NCI-H1694 (cell line): ENCODE measurements at regions not wholly inside any gene's neighbourhood (a gene's known extent, or its start where the extent isn't known, plus 50 kb on each side); places are given as distances from the start of the nearest gene placed in this dataset.

Experiments
- DNase-seq: peaks from one replicate; lab custom pipeline; 2025; lab: John Stamatoyannopoulos, UW

GRCh38 chr7:84538268-84538667 lies 343.7 kb upstream of the SEMA3A start:
- no peak for DNase-seq

GRCh38 chr7:84536271-84536870 lies 341.8 kb upstream of the SEMA3A start:
- DNase-seq = no peak

DNA sequence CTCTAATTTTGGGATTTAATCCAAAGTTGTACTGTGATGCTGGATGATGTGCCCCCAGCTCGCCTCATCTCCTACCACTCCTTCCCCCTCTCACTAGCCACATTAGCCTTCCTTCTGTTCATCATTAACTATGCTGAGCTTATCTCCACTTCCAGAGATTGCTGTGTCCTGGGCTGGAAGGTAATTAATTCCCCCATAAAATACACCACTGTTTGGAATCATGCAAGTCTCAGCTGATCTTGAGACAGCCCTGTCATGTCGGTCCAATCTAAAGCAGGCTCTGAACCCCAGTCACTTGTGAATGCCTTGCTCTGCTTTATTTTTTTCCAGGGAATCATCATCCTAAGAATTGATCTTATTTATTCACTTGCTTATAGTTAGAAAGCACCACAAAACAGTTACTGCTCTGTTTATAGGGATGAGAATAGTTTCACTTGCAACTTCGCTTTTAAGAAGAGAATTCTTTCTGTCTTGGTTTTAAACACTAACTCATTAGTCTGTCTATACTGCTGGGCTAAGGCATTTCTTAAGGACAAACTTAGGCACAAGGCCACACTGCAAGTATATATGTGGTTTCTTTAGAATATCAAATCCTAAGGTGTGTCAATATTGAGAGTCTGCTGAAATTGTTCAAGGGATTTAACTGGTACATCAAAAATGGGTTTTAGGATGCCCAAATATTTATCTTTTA lies 341.1 kb upstream of the SEMA3A start:
- DNase-seq = no peak

GRCh38 chr7:84533182-84533581 lies 338.6 kb upstream of the SEMA3A start:
- DNase-seq = no peak

- no peak for DNase-seq
These were observed 337.6 kb upstream of the SEMA3A start for GRCh38 chr7:84532196-84532595.

- DNase-seq = no peak
These were observed 335.1 kb upstream of the SEMA3A start for GRCh38 chr7:84529480-84530205.

DNA sequence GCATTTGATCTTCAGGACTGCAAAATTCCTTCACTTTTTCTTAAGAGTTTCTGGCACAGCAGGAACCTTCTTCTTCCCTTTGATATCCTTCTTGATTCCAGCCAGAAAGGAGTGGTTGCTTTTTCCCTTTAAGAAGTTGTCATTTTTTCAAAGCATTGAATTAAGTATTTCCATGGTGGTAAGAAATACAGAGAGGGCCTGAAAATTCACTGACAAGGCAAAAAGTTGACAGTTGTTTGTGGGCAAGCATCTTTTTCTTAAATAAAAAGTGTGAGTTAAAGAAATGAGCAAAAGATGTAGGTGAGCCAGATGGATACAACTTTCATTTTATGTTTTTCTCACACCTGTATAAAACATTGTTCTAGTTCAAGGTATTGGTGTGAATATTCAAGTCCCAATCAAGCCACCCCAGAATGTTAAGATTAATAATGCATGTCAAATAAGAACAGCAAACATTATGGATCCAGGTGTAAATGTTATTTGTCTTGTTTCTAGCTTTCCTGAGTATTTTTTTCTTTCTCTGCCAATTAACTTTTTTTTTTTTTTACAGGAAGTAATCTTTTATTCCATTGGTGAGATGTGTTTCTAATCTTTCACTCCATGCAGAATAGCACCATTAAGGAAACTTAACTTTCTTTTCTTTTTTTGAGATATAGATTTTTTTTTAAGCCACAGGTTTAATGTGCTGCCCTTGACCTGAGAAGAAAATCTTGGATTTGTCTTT lies 334.3 kb upstream of the SEMA3A start:
- no peak for DNase-seq

GRCh38 chr7:84524714-84525694 lies 330.4 kb upstream of the SEMA3A start:
- DNase-seq = no peak

DNA sequence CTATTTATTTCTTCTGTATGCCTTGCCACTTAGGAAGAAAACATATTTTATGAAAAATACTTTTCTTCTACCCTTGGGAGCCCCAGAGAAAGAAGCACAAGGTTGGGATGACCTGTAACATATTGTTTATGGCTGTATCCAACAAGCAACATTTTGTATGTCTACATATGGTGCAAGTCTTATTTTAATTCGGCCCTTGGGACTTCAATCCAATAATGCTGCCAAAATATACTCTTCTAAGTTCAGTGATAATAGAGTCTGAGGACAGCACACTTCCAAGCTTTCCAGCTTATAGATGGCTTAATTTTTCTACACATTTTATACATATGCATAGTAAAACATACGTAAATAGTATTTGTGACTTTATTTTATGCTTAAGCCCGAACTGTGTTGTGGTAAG lies 318.5 kb upstream of the SEMA3A start:
- no peak for DNase-seq

GRCh38 chr7:84512055-84512454 lies 317.5 kb upstream of the SEMA3A start:
- no peak for DNase-seq

DNA sequence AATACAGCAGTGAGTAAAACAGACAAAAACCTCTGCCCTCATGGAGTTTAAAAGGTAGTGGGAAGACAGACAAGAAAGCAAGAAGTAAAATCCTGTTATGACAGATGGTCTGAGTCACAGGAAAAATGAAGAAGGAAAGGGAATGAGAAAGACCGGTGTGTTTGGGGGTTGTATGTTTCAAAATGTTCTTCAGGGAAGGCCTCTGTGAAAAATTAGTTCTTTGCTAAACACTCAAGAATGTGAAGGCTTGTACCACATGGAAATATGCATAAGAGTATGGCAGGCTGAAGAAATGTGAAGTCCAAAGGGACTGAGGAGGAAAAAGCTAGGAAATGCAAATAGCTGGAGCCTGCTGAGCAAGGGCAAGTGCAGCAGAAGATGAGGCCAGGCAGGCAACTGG lies 315.9 kb upstream of the SEMA3A start:
- no peak for DNase-seq

- no peak for DNase-seq
These were observed 314.9 kb upstream of the SEMA3A start for GRCh38 chr7:84509522-84509921.

- DNase-seq = no peak
These were observed 314.0 kb upstream of the SEMA3A start for GRCh38 chr7:84508606-84509005.

- no peak for DNase-seq
These were observed 312.9 kb upstream of the SEMA3A start for GRCh38 chr7:84507529-84507928.

DNA sequence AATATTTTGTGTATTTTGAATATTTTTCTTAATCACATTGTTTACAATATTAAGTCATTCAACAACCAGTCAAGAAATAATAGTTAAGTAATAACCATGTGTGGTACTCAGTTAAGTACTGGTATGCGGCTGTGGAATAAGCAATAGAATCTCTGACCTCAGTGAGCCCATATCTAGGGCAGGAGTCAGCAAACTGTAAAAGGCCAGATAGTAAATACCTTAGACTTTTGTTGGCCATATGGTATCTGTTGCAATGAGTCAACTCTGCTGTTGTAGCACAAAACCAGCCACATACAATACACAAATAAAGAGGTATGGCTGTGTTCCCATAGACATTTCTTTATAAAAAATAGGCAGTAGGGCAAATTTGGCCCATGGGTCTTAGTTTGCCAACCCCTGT lies 311.6 kb upstream of the SEMA3A start:
- DNase-seq = no peak

GRCh38 chr7:84502239-84502638 lies 307.6 kb upstream of the SEMA3A start:
- no peak for DNase-seq

- DNase-seq = no peak
These were observed 303.3 kb upstream of the SEMA3A start for GRCh38 chr7:84497873-84498272.

GRCh38 chr7:84495128-84495527 lies 300.5 kb upstream of the SEMA3A start:
- DNase-seq = no peak

DNA sequence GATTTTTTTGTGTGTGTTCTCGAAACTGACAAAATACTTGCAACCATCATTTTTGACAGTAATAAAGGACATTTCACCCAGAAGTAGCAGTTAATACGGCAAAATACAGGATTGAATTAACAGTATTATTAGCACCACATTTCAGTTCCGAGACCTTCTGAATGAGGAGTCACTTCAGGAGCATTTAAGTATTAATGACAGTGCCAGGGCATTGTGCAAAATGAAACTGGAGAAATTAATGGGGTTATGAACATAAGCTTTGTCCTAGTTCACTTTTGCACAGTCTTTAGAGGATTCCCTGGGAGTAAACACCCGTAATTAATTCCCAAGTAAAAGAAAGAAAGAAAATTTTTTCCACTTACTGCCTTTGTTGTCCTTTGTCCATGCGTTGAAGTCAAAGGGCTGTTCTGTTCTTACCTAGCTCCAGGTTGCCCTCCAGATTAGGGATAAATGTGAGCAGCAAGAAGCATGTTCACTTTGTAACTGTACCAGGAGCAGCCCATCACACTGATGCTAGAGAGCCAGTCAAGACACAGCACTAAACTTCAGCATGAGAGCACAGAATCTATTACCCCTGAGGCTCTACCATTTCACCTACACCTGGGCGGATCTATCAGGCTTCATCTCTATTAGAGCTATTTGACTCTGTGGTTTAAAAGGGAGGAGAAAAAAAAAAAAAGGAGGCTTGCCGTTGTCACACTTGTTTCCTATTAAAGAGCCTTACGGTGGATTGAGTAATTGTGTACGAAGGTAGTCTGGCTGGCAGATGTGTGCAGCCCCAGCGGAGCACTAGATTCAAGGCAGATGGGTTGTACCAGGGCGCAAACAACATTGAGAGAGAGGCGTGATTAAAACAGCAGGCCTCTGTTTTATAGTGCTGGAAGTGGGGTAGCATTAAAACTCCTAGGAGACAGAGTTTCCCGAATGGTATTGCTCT lies 297.8 kb upstream of the SEMA3A start:
- DNase-seq = peak; percentile 61

DNA sequence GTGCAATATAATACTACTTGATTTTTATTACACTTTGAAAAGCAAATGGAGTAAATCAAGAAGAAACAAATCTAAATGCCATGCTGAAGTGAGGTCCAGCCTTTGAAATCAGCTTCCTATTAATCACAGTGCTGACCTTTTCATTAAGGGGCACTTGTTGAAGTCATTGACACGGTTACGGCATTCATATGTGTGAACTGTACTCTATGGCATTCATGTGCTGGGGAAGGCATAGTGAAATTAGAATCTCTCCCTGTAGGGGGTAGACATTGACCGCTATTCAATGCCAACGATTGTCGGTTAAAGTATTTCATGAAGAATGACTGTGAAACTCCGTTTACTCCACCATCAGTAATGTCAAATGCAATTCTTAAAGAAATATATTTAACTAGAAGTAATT lies 296.1 kb upstream of the SEMA3A start:
- DNase-seq = no peak
